ENCODE measurements at regions not wholly inside any gene's neighbourhood (a gene's known extent, or its start where the extent isn't known, plus 50 kb on each side); places are given as distances from the start of the nearest gene placed in this dataset.

- TF ChIP-seq EGR1 (IDR thresholded peaks at IDR 0.05), result no peak
Measured at GRCh38 chr19:32251634-32252332, 93.6 kb upstream of the ZNF507 start.

GRCh38 chr19:32252333-32252669, 93.1 kb upstream of the ZNF507 start:
- TF ChIP-seq USF1 (IDR thresholded peaks at IDR 0.05), result no peak
- no peak for TF ChIP-seq EP300 (IDR thresholded peaks at IDR 0.05; ENCODE audit: borderline replicate concordance)
- TF ChIP-seq TEAD4 (IDR thresholded peaks at IDR 0.05), result no peak
- no peak for TF ChIP-seq EGR1 (IDR thresholded peaks at IDR 0.05)
- TF ChIP-seq FOXM1 (IDR thresholded peaks at IDR 0.05; ENCODE audit: borderline replicate concordance, low read depth), result no peak
- TF ChIP-seq TAF1 (IDR thresholded peaks at IDR 0.05; ENCODE audit: low read depth), result no peak
- no peak for TF ChIP-seq CEBPB (IDR thresholded peaks at IDR 0.05)
- TF ChIP-seq TCF12 (IDR thresholded peaks at IDR 0.05; ENCODE audit: low read depth), result no peak
- no peak for TF ChIP-seq RAD21 (IDR thresholded peaks at IDR 0.05; ENCODE audit: low read depth)
- no peak for TF ChIP-seq CREB1 (IDR thresholded peaks at IDR 0.05; ENCODE audit: low read depth)
- no peak for TF ChIP-seq NFIC (IDR thresholded peaks at IDR 0.05)
- TF ChIP-seq REST (IDR thresholded peaks at IDR 0.05; ENCODE audit: low read depth), result no peak

GRCh38 chr19:32253683-32254508, 91.5 kb upstream of the ZNF507 start:
- TF ChIP-seq TCF12 (IDR thresholded peaks at IDR 0.05; ENCODE audit: low read depth) (no peak), FOXM1 (IDR thresholded peaks at IDR 0.05; ENCODE audit: borderline replicate concordance, low read depth) (no peak), TEAD4 (IDR thresholded peaks at IDR 0.05) (no peak), TAF1 (IDR thresholded peaks at IDR 0.05; ENCODE audit: low read depth) (no peak), MAX (IDR thresholded peaks at IDR 0.05) (no peak), USF1 (IDR thresholded peaks at IDR 0.05) (no peak), YY1 (IDR thresholded peaks at IDR 0.05; ENCODE audit: low read depth) (no peak), EP300 (IDR thresholded peaks at IDR 0.05; ENCODE audit: borderline replicate concordance) (no peak), CREB1 (IDR thresholded peaks at IDR 0.05; ENCODE audit: low read depth) (no peak)

- TF ChIP-seq CREB1 (IDR thresholded peaks at IDR 0.05; ENCODE audit: low read depth), result no peak
- no peak for TF ChIP-seq USF1 (IDR thresholded peaks at IDR 0.05)
- no peak for TF ChIP-seq CEBPB (IDR thresholded peaks at IDR 0.05)
- no peak for TF ChIP-seq NFIC (IDR thresholded peaks at IDR 0.05)
- no peak for TF ChIP-seq EP300 (IDR thresholded peaks at IDR 0.05; ENCODE audit: borderline replicate concordance)
- no peak for TF ChIP-seq EGR1 (IDR thresholded peaks at IDR 0.05)
- no peak for TF ChIP-seq TAF1 (IDR thresholded peaks at IDR 0.05; ENCODE audit: low read depth)
- TF ChIP-seq MAX (IDR thresholded peaks at IDR 0.05), result no peak
- TF ChIP-seq FOXM1 (IDR thresholded peaks at IDR 0.05; ENCODE audit: borderline replicate concordance, low read depth), result no peak
- no peak for TF ChIP-seq ZBTB7A (IDR thresholded peaks at IDR 0.05; ENCODE audit: low read depth)
- no peak for TF ChIP-seq TEAD4 (IDR thresholded peaks at IDR 0.05)
- TF ChIP-seq YY1 (IDR thresholded peaks at IDR 0.05; ENCODE audit: low read depth), result no peak
- no peak for TF ChIP-seq REST (IDR thresholded peaks at IDR 0.05; ENCODE audit: low read depth)
- no peak for TF ChIP-seq RAD21 (IDR thresholded peaks at IDR 0.05; ENCODE audit: low read depth)
Measured at GRCh38 chr19:32254509-32254890, 90.9 kb upstream of the ZNF507 start.

- TF ChIP-seq MAX (IDR thresholded peaks at IDR 0.05) (no peak), REST (IDR thresholded peaks at IDR 0.05; ENCODE audit: low read depth) (no peak), USF1 (IDR thresholded peaks at IDR 0.05) (no peak), EGR1 (IDR thresholded peaks at IDR 0.05) (no peak), CEBPB (IDR thresholded peaks at IDR 0.05) (no peak), TAF1 (IDR thresholded peaks at IDR 0.05; ENCODE audit: low read depth) (no peak)
Measured at GRCh38 chr19:32255536-32256295, 89.7 kb upstream of the ZNF507 start.

Measured in Ishikawa (cell line).